Astrocyte of the spinal cord (primary cell): ENCODE measurements at regions not wholly inside any gene's neighbourhood (a gene's known extent, or its start where the extent isn't known, plus 50 kb on each side); places are given as distances from the start of the nearest gene placed in this dataset.

Experiments
- DNase-seq: peaks from one replicate; pipeline ENCODE4 v3.0.0; 2011; ENCODE audit warnings: low read depth, low spot score
- H3K4me3 ChIP-seq: 2 replicates; pipeline ENCODE4 v1.5.1; 2011; ENCODE audit warnings: low read depth, mild to moderate bottlenecking, low read length, moderate library complexity
- in situ Hi-C: cut with HindIII; loops from 2 replicates; pipeline ENCODE4 v1.10.0; 2017; ENCODE audit warnings: low sequenced_read_pairs
- TF ChIP-seq, protein P1 (sequence below): IDR thresholded peaks from 2 replicates; pipeline ENCODE4 v1.5.1; 2012; ENCODE audit warnings: low read depth, mild to moderate bottlenecking, low read length, inconsistent platforms

- TF ChIP-seq, protein P1, sequence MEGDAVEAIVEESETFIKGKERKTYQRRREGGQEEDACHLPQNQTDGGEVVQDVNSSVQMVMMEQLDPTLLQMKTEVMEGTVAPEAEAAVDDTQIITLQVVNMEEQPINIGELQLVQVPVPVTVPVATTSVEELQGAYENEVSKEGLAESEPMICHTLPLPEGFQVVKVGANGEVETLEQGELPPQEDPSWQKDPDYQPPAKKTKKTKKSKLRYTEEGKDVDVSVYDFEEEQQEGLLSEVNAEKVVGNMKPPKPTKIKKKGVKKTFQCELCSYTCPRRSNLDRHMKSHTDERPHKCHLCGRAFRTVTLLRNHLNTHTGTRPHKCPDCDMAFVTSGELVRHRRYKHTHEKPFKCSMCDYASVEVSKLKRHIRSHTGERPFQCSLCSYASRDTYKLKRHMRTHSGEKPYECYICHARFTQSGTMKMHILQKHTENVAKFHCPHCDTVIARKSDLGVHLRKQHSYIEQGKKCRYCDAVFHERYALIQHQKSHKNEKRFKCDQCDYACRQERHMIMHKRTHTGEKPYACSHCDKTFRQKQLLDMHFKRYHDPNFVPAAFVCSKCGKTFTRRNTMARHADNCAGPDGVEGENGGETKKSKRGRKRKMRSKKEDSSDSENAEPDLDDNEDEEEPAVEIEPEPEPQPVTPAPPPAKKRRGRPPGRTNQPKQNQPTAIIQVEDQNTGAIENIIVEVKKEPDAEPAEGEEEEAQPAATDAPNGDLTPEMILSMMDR: no peak
- in situ Hi-C loops: no loop called here
- no peak for DNase-seq
- H3K4me3 ChIP-seq: no peak overlapping the region
Measured at GRCh38 chr13:40342461-40342860, 324.0 kb downstream of the FOXO1 start.

- H3K4me3 ChIP-seq: no peak overlapping the region
- in situ Hi-C loops: no loop called here
- TF ChIP-seq, protein P1: no peak
Measured at GRCh38 chr13:40342901-40343300, 323.5 kb downstream of the FOXO1 start.

GRCh38 chr13:40343550-40344269 is 322.7 kb downstream of the FOXO1 start:
- H3K4me3 ChIP-seq: no peak overlapping the region
- TF ChIP-seq, protein P1: no peak
- DNase-seq: no peak
- in situ Hi-C loops: no loop called here

More at GRCh38 chr13:40342901-40343300, 323.5 kb downstream of the FOXO1 start:
- DNase-seq: no peak

DNA sequence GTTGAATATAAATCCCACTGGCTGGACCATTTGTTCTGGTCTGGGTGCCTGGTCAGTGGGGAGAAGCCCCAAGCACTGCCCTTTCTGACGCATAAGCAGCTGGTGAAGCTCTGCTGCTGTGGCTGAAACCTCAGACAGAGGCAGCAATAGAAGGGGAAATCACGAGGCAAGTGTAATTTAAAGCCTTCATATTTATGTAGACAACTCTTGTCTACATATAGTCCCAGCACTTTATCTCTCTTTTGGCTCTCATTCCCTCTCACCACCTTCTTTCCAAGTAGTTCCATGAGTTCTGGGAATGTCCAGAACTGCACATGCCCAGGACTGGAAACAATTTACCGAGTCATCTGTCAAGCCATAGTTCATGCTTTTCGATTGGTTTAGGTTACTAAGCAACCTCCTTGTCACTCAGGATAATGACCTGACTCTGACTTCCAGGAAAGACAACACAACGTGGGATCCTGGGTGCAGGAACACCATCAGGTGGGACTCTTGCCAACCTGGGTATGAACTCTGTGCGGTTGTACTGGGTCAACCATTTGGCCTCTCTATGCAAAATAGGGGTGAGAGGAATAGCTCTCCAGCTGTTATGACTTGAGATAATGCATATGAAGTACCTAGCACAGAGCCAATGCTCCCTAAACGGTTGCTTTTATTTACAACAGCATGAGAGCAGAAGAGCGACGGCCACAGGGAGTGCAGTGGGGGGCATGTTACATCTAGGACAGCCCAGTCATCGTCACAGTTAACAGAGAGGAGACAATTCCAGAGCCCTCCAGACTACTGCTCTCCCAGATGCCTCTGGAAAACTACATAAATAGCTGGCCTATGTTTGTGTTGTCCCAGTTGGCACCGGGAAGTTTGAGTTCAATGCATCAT is 321.9 kb downstream of the FOXO1 start:
- DNase-seq: no peak
- TF ChIP-seq, protein P1: no peak
- H3K4me3 ChIP-seq: no peak overlapping the region
- in situ Hi-C loops: no loop called here

- TF ChIP-seq, protein P1: no peak
- in situ Hi-C loops: no loop called here
- H3K4me3 ChIP-seq: no peak overlapping the region
- DNase-seq: no peak
Measured at GRCh38 chr13:40345149-40345514, 321.3 kb downstream of the FOXO1 start.

DNA sequence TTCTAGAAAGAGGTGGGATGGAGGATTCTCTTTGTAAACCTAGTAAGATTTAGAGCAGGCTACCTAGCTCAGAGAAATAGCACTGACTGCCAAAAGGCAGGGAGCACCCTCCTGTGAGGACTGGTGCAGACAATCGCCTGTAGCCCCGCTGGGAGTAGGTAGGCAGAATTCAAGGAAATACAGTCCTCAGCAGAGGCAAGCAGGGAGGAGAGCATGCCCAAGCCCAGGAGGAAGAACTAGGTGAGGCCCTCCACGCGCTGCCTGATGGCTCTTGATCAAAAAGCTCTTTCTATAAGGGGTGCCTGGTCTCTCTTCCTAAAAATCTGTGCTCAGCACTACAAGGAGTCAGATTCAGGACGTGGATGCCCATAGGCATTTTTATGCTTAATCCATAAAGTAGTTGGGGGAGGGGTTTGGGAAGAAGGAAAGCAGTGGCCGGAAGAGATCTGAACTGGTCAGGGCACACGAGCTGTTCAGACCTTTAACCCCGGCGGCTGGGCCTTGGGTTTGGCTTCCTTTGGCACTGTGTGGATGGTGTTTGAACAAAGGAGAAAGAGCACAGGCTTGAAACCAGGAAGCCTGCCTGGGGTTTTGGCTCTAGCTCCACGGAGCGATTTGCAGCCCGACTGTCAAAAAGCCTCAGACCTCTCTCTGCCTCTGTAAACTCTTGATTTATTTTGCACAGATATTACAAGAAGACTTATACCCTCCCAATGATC is 320.6 kb downstream of the FOXO1 start:
- in situ Hi-C loops: no loop called here
- DNase-seq: no peak
- no peak overlapping the region for H3K4me3 ChIP-seq
- TF ChIP-seq, protein P1: no peak
